Ammon's horn (tissue), 1 donor: ENCODE measurements at regions not wholly inside any gene's neighbourhood (a gene's known extent, or its start where the extent isn't known, plus 50 kb on each side); places are given as distances from the start of the nearest gene placed in this dataset.
"Not testable (repeated sequence)": the region's sequence is repeated elsewhere in the genome, so short reads cannot be mapped to it uniquely, and the experiment has no call there.

Experiments
- DNase-seq: peaks from one replicate; pipeline ENCODE4 v3.0.0-alpha.2; 2016; ENCODE audit warnings: low spot score

DNA sequence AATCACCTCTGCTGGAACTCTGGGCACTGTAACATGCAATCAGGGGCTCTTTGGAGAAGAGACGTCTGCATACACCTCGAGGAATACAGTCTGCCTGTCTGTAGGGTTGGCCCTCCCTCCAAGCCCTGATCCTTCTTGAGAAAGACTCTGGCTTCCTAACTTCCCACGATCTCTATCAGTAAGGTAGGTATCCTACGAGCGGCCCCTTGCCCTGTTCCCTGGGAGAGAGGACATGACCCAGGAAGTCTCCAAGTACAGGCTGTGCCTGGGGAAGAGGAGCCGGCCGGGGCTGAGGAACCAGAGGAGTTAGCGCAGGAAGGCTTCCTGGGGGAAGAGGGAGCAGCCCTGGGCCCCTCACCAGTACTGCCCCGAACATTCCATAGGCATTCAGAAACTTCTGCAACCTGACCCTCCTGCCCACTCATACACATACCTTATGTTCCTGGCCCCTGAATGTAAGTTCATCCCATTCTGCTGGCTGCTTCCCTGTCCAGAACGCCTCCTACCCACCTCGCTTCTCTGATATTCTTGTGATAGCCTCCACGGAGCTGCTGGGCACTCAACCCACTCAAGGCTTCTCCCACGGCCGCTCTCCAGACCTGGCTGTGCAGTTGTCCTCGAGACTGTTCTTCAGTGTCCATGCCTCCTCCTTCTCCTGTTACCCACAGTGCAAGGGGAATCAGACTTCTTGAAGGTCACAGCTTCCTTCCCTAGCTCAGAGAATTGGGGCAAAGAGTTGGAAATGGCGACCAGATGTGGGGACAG, 116.1 kb downstream of the CYP26B1 start:
- DNase-seq = no peak

- no peak for DNase-seq
Observed at GRCh38 chr2:72028996-72029395, 118.7 kb downstream of the CYP26B1 start.

GRCh38 chr2:72028351-72028995, 119.2 kb downstream of the CYP26B1 start:
- DNase-seq = no peak

- no peak for DNase-seq
Observed at GRCh38 chr2:72027426-72028161, 120.1 kb downstream of the CYP26B1 start.

DNA sequence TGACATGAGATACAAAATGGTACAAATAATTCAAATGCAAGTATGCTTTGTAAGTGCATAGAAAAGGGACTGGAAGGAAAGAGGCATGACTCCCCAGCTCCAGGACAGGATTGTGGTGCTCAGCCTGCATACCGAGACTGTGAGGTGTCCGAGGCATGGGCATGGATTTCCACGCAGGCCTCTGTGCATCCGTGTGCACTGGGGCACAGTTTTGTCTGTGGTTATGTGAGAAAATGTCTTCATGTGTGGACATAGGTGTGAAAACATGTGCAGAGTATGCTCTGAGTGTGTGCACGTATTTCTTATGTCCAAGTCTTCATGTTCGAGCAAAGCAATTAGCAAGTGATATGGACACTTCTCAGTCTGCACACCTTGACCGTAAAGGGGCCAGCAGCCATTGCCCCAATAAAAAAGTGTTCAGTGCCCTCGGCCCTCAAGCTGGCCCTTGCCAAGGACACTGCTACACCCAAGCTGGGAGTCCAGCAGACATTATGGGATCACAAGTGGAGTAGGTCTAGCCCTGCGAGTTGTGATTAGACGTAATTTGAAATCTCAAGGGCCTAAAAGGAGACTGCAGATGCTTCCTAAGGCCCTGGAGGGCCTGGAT, 120.7 kb downstream of the CYP26B1 start:
- no peak for DNase-seq

DNA sequence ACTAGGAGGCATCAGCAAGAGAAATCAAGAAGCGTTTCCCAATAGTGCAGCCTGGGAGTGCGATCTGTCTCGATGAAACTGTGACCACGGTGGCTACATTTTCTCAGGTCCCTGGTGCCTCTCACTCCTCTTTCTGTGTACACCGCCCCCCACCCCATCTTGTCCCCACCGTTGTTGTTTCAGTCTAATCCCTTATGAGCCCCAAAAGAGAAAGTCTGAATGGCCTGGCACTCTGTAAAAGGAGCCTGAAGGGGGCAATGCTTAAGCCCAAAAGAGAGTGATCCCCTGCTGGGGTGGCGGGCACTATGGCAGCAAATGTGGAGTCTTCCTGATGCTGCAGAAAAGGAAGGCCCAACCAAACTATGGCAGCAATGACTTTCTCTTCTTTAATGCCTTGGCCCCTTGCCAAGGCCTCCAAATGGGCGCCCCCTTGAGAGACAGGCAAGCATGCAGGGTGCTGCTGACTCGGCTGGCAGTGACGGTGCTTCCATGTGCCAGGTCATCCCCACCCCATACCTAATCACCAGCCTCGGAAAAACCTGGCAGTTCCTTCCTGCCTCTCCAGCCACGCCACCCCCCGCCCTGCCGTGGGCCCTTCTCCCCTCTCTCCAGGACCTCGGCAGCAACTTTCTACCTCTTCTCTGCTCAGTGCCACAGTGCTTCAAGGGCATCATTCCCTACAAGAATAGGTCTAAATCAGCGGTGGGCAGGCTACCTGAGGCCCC, 123.0 kb downstream of the CYP26B1 start:
- DNase-seq = no peak

- DNase-seq = no peak
Observed at GRCh38 chr2:72023678-72024390, 123.8 kb downstream of the CYP26B1 start.

DNA sequence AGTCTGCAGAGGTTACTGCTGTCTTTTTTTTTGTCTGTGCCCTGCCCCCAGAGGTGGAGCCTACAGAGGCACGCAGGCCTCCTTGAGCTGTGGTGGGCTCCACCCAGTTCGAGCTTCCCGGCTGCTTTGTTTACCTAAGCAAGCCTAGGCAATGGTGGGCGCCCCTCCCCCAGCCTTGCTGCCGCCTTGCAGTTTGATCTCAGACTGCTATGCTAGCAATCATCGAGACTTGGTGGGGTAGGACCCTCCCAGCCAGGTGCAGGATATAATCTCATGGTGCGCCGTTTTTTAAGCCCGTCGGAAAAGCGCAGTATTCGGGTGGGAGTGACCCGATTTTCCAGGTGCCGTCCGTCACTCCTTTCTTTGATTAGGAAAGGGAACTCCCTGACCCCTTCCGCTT, 126.3 kb downstream of the CYP26B1 start:
- DNase-seq = not testable (repeated sequence)

DNA sequence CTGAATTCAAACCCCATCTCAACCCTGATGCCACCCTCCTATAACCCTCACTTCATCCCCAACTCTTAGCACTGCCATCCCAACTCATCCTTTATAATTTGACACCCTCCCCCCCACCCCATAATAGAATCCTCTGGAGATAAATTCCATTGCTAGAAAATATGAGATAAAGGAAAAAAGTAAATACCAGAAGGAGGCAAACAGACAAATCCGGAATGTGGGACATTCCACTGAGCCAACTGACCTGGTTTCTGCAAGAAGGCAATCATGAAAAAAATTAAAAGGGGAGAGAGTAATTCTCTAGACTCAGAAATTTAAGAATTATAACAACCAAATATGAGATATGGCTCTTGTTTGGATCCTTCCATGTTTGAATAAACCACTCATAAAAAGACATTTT, 132.4 kb downstream of the CYP26B1 start:
- no peak for DNase-seq

- no peak for DNase-seq
Observed at GRCh38 chr2:72014831-72015230, 132.8 kb downstream of the CYP26B1 start.

GRCh38 chr2:72013726-72014125, 133.9 kb downstream of the CYP26B1 start:
- DNase-seq = no peak

DNA sequence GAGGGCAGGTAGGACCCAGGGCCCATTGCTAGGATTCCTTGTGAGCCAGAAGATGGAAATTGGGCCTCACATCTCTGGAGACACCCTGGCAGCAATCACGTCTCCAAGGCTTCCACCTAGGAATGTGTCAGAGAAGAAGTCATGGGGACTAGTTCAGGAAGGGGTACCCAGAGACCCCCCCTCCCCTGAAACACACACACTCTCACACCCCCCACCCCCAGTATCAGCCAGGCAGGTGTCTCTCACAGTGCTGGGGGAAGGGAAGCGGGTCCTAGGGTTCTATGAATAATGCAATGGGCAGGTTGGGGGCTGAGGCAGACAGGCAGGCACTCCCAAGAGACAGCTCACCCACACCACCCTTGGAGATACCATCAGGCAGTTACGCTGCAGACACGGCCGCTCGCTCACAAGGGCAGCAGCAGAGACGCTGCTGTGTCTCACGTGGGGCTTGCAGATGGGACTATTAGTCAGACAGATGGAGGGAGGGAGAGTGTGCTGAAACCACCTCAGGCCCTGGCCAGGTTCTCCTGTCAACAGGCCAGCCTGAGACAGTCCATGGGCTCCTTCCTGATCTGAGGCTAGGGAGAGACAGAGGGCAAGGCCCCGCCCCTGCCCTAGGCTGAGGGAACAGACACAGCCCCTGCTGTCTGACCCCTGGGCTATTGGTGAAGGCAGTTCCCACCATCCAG, 134.6 kb downstream of the CYP26B1 start:
- DNase-seq = no peak

DNA sequence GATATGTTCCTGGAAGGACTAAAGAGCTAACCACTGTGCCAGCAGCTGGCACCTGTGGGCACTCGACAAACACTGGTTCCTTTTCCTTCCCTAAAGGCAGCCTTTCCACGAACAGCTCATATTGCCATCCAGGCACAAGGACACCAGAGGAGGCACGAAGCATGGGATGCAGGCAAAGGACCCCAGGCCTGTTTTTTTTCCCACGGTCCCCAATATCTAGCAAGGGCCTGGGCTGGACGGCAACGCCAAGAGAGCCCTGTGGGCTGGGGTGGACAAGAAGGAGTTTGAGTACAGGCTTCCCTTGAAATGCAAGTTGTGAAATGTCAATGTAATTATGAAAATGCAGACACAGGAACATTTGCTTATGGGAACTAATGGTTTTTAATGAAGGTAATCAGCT, 135.9 kb downstream of the CYP26B1 start:
- no peak for DNase-seq

GRCh38 chr2:72011370-72011689, 136.3 kb downstream of the CYP26B1 start:
- DNase-seq = no peak

GRCh38 chr2:72010647-72011369, 136.9 kb downstream of the CYP26B1 start:
- no peak for DNase-seq

- DNase-seq = no peak
Observed at GRCh38 chr2:72008608-72009007, 139.1 kb downstream of the CYP26B1 start.

- no peak for DNase-seq
Observed at GRCh38 chr2:72007402-72007801, 140.3 kb downstream of the CYP26B1 start.

GRCh38 chr2:72006188-72006736, 141.4 kb downstream of the CYP26B1 start:
- no peak for DNase-seq

DNA sequence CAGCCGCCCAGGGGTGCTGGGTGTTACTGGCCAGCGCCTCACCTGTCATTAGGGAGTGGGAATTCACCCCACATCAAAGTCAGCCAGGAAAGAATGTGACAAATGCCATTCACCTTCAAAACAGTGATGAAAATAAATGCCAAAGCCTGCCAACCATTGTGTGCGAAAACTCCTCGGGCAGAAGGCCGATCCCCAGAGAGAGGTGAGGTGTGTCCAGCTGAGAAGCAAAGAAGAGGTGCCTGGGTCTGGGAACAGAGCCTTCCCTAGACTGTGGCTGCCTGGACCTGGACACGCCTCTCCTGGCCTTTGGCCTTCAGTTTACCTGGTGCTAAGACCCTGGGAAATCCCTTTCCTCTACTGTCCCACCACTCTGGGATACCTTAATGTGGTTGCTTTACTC, 142.7 kb downstream of the CYP26B1 start:
- DNase-seq = no peak
